LNCAP (cell line): ENCODE measurements at regions not wholly inside any gene's neighbourhood (a gene's known extent, or its start where the extent isn't known, plus 50 kb on each side); places are given as distances from the start of the nearest gene placed in this dataset.

Source experiments
- TF ChIP-seq, protein P1 (sequence below): fragments of 450-650 bp; IDR thresholded peaks from 2 replicates; pipeline ENCODE4 v1.5.1; 2017; ENCODE audit warnings: mild to moderate bottlenecking

DNA sequence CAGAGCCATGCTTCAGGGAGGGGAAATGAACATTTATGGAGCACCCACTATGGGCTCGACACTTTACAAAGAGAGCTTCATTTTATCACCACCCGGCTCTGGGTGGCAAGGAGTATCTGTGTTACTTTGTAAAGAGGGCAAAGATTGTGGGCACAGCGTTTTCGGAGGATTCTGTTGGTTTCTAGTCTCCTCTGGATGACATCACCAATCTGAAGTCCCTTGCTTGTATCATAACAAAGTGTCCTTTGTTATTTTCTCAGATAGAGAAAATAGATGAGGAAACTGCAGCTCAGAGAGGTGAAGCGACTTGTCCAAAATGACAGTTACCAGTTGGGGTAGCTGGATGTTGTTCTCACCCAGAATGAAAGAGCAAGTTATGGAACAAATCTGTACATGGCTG is 162.8 kb downstream of the GLI2 start:
- TF ChIP-seq, protein P1, sequence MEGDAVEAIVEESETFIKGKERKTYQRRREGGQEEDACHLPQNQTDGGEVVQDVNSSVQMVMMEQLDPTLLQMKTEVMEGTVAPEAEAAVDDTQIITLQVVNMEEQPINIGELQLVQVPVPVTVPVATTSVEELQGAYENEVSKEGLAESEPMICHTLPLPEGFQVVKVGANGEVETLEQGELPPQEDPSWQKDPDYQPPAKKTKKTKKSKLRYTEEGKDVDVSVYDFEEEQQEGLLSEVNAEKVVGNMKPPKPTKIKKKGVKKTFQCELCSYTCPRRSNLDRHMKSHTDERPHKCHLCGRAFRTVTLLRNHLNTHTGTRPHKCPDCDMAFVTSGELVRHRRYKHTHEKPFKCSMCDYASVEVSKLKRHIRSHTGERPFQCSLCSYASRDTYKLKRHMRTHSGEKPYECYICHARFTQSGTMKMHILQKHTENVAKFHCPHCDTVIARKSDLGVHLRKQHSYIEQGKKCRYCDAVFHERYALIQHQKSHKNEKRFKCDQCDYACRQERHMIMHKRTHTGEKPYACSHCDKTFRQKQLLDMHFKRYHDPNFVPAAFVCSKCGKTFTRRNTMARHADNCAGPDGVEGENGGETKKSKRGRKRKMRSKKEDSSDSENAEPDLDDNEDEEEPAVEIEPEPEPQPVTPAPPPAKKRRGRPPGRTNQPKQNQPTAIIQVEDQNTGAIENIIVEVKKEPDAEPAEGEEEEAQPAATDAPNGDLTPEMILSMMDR, result no peak

DNA sequence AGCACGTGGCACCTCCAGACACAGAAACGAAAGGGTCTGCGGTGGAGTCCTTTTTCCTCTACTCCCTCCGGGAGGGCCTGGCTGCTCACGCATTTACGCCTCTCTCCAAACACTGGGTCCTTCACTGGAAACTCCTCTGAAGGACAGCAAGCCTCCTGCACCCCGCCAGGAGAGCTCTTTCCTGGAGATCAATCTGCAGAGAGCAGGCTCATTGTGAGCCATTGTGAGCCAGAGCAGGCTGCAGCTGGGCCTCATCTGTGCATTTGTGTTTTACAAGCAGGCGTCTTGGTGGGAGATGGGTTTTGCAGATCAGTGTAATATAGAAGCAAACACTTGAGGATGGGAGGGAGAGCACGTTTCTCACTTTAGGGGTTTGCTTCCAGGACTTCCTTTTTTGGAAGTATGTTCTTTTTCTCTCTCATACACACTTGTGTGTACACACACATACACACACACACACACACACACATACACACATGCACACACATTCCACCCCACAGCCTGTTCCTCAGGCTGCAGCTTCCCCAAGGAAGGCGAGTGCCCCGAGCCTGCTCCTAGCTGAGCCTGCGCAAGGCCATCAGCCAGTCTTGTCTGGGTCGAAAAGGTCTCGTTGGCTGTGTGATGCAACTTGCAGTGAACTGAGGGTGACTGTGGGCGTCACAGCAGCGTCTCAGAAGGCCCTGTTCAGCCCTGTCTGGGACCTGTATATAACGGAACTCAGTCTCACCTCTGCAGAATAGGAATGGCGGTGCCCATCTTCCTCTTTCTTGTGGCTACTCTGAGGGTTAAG is 163.5 kb downstream of the GLI2 start:
- TF ChIP-seq, protein P1, result no peak

DNA sequence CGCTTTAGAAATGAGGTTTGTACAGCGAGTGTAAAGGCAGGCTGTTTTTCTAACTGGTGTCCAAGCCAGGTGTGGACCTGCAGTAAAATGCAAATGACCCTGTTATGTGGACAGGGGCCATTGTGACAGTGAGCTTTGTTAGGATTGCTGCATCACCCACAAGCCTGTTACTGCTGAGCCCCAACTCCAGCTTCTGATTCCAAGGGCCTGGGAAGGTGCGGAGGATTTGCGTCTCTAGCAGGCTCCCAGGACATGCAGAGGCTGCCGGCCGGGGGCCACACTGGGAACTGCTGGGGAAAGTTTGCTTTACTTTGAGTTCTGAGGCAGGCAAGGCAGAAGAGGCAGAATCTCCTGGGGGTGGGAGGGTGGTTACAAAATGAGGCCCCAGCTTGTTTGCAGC is 164.1 kb downstream of the GLI2 start:
- TF ChIP-seq, protein P1, result no peak

GRCh38 chr2:120901201-120901600 is 165.5 kb downstream of the GLI2 start:
- TF ChIP-seq, protein P1, result no peak

- TF ChIP-seq, protein P1, result no peak
These were observed 166.9 kb downstream of the GLI2 start for GRCh38 chr2:120902592-120902991.

GRCh38 chr2:120904379-120904778 is 168.7 kb downstream of the GLI2 start:
- TF ChIP-seq, protein P1, result no peak

- TF ChIP-seq, protein P1, result no peak
These were observed 169.2 kb downstream of the GLI2 start for GRCh38 chr2:120904830-120905234.

DNA sequence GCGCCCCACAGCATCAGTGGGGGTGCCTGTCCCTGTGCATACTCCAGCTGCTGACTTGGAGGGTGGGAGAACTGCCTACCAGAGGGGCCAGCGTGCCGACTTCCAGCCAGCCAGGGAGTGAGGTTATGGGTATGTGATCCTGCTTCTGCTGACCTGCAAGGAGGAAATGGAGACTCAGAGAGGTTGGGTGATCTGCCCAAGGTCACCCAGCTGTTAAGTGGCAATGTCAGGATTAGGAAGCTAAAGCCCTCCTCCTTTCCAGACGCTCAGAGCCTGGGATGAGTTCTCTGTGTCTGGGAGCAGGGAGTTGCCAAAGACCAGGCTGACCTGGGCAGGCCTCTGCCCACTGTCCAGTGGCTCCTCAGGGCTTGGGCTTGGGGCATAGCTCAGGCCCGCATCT is 169.6 kb downstream of the GLI2 start:
- TF ChIP-seq, protein P1, result no peak
